Right lobe of liver (tissue), 4 donors: ENCODE measurements at regions not wholly inside any gene's neighbourhood (a gene's known extent, or its start where the extent isn't known, plus 50 kb on each side); places are given as distances from the start of the nearest gene placed in this dataset.

Experiments used
- POLR2A ChIP-seq: fragments of 450-650 bp; IDR thresholded peaks from one replicate; pipeline ENCODE4 v1.6.1; 2017; ENCODE audit warnings: antibody characterized with exemption, mild to moderate bottlenecking
- TF ChIP-seq, protein P1 (sequence below), 4 donors: fragments of 200-600 bp in 3 of 4; fragments of 450-650 bp in 1 of 4; IDR thresholded peaks; one replicate each; pipeline versions ENCODE4 v1.5.1 to v1.8.0; 2016 to 2022; ENCODE audit warnings: antibody characterized with exemption in 4 of 4, mild to moderate bottlenecking in 2 of 4
- donor health status: DM: no; HTN: no; CAD: no.
- donor health status: DM: no; HTN: no; CAD: no.
- donor health status: DM: no; HTN: yes; CAD: no.

DNA sequence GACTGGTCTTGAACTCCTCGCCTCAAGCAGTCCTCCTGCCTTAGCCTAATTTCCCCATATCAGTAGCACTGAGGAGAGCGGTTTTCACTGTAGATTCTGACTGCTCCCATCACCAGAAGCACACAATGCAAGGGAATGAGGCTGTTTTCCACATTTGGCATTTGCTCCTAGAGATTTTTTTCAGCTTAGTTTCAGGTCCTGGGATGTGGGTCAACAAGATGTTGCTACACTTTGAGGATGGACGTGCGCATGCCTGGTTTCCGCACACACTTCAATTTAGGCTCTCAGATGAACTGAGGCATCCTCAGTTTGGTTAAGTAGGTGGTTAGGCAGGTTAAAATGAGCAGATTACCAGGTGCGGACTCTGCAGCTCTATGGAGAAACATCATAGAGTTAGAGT, 287.1 kb upstream of the LYZL1 start:
- no peak for TF ChIP-seq POLR2A
- TF ChIP-seq, protein P1, sequence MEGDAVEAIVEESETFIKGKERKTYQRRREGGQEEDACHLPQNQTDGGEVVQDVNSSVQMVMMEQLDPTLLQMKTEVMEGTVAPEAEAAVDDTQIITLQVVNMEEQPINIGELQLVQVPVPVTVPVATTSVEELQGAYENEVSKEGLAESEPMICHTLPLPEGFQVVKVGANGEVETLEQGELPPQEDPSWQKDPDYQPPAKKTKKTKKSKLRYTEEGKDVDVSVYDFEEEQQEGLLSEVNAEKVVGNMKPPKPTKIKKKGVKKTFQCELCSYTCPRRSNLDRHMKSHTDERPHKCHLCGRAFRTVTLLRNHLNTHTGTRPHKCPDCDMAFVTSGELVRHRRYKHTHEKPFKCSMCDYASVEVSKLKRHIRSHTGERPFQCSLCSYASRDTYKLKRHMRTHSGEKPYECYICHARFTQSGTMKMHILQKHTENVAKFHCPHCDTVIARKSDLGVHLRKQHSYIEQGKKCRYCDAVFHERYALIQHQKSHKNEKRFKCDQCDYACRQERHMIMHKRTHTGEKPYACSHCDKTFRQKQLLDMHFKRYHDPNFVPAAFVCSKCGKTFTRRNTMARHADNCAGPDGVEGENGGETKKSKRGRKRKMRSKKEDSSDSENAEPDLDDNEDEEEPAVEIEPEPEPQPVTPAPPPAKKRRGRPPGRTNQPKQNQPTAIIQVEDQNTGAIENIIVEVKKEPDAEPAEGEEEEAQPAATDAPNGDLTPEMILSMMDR (IDR thresholded peaks at IDR 0.05), result no peak
